IPS-18a (cell line): ENCODE measurements at regions not wholly inside any gene's neighbourhood (a gene's known extent, or its start where the extent isn't known, plus 50 kb on each side); places are given as distances from the start of the nearest gene placed in this dataset.
"Not testable (repeated sequence)": the region's sequence is repeated elsewhere in the genome, so short reads cannot be mapped to it uniquely, and the experiment has no call there.

Experiments used
- H3K27ac ChIP-seq: one replicate; pipeline ENCODE4 v1.5.1; 2013; ENCODE audit warnings: low read length
- H3K27me3 ChIP-seq: one replicate; pipeline ENCODE4 v1.6.1; 2013; ENCODE audit warnings: mild to moderate bottlenecking, low read length; ENCODE audit not compliant: control insufficient read depth, insufficient read depth
- H3K36me3 ChIP-seq: one replicate; pipeline ENCODE4 v1.6.1; 2013; ENCODE audit warnings: low read depth, low read length; ENCODE audit not compliant: control insufficient read depth
- H3K4me1 ChIP-seq: one replicate; pipeline ENCODE4 v1.6.1; 2013; ENCODE audit warnings: low read depth, low read length; ENCODE audit not compliant: control insufficient read depth
- H3K4me3 ChIP-seq: one replicate; pipeline ENCODE4 v1.5.1; 2013; ENCODE audit warnings: low read length
- H3K9ac ChIP-seq: one replicate; pipeline ENCODE4 v1.6.1; 2013; ENCODE audit warnings: mild to moderate bottlenecking, low read length, moderate library complexity
- H3K9me3 ChIP-seq: one replicate; pipeline ENCODE4 v1.6.1; 2013; ENCODE audit warnings: low read depth, low read length; ENCODE audit not compliant: control insufficient read depth

DNA sequence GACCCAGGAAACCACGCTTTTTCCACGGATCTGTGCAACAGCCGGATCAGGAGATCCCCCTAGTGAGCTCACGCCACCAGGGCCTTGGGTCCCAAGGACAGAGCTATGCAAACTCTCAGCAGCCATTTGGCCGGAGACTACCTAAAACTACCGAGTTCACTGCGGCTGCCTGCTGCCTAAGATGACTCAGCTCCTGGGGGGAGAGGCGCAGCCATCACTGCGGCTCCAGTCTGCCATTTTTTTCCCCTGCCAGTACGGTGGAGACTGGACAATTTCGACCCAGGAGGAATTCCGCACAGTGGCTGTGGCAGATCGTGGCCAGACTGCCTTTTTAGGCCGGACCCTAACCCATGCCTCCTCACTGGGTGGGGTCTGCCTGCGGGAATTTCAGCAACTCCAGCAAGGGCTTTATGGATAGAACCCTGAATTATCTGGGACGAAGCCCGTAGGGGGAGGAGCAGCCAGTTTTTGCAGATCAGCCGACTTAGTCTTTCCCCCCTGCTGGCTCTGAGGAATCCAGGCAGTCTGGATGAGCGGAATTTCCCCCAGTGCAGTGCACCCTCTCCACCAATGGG lies 424.9 kb upstream of the UBE2E3 start:
- Histone ChIP-seq H3K4me1 (no peaks in the 10 kb centered on the region), H3K4me3 (no peak overlapping the region), H3K9ac (no peak overlapping the region), H3K27me3 (no peaks in the 10 kb centered on the region), H3K36me3 (no peaks in the 10 kb centered on the region), H3K27ac (no peak overlapping the region), H3K9me3 (no peaks in the 10 kb centered on the region)

DNA sequence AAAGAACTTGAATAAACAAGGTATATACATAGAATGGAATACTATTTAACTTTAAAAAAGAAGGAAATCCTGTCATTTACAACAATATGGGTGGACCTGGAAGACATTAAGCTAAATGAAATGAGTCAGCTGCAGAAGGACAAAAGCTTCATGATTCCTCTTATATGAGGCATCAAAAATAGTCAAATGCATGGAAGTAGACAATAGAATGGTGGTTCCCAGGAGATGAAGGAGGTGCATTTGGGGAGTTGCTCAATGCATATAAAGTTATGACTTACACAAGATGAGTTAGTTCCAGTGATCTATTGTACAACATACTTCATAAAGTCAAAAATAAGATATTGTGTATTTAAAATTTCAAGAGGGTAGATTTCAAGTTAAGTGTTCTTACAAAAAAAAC lies 426.1 kb upstream of the UBE2E3 start:
- Histone ChIP-seq H3K4me1 (no peaks in the 10 kb centered on the region), H3K27me3 (no peaks in the 10 kb centered on the region), H3K9me3 (no peaks in the 10 kb centered on the region), H3K36me3 (no peaks in the 10 kb centered on the region), H3K27ac (no peak overlapping the region), H3K4me3 (no peak overlapping the region), H3K9ac (no peak overlapping the region)

DNA sequence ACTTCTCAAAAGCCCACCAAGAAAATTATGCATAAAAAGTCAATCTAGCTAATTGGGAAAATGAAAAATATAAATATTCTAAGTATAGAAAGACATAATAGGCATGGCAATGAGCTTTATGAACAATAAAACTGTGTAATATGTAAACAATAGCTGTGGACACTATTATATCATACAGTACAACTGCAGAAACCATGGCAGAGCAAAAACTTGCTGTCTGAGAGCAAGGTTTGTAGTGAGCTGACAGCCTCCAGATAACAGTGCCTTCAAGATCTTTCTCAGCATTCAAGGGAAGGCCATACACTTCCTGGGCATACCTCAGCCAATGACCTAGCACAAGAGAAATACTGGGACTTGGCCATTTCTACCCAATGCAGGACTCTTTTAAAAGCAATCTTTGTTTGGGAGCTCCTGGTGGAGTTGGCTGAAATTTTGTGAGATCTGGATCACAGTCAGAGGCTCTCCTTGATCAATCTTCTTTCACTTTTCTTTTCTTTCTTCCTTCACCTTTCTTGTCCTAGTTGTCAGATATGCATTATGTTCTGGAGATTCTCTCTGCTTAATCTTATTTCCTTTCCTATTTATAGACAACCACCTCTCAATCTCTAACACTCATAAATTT lies 427.2 kb upstream of the UBE2E3 start:
- H3K27ac ChIP-seq, result no peak overlapping the region
- H3K4me1 ChIP-seq, result no peaks in the 10 kb centered on the region
- no peak overlapping the region for H3K9ac ChIP-seq
- H3K27me3 ChIP-seq, result no peaks in the 10 kb centered on the region
- no peaks in the 10 kb centered on the region for H3K9me3 ChIP-seq
- no peaks in the 10 kb centered on the region for H3K36me3 ChIP-seq
- no peak overlapping the region for H3K4me3 ChIP-seq

DNA sequence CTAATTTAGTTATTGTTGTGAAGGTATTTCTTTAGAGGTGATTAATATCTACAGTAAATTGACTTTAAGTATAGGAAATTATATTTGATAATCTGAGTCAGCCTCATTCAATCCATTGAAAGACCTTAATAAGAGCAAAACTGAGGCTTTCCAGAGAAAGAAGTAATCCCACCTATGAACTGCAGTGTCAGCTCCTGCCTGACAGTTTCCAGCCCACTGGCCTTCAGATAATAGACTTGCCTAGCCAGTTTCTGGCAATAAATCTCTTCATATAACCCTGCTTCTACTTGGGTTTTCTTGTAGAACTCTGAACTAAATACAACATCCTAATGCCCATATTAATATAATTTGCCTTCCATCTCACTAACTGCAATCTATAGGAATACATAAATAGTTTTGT lies 437.9 kb upstream of the UBE2E3 start:
- no peaks in the 10 kb centered on the region for H3K4me1 ChIP-seq
- no peaks in the 10 kb centered on the region for H3K27me3 ChIP-seq
- H3K9me3 ChIP-seq, result no peaks in the 10 kb centered on the region
- no peaks in the 10 kb centered on the region for H3K36me3 ChIP-seq
- H3K27ac ChIP-seq, result no peak overlapping the region
- no peak overlapping the region for H3K9ac ChIP-seq
- no peak overlapping the region for H3K4me3 ChIP-seq

DNA sequence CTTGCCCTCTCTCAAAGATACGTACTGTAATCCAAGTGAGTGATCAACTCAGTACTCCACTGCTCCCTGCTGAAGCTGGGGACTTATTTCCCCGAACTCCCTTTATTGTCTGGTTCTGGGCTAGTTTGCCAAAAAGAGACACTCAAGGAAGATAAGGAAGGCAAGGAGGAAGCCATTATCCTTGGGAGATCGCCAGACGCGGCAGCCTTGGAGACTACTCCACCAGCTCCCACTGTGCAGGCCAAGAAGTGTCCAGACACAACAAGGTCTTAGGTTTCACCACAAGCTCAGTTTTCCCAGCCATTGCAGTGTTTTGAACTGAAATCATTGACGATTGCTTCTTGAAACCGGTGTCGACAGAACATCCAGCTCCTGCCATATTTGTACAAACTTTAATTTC lies 439.6 kb upstream of the UBE2E3 start:
- no peaks in the 10 kb centered on the region for H3K27me3 ChIP-seq
- no peaks in the 10 kb centered on the region for H3K36me3 ChIP-seq
- H3K27ac ChIP-seq, result no peak overlapping the region
- H3K4me1 ChIP-seq, result no peaks in the 10 kb centered on the region
- H3K9ac ChIP-seq, result no peak overlapping the region
- no peaks in the 10 kb centered on the region for H3K9me3 ChIP-seq
- no peak overlapping the region for H3K4me3 ChIP-seq

DNA sequence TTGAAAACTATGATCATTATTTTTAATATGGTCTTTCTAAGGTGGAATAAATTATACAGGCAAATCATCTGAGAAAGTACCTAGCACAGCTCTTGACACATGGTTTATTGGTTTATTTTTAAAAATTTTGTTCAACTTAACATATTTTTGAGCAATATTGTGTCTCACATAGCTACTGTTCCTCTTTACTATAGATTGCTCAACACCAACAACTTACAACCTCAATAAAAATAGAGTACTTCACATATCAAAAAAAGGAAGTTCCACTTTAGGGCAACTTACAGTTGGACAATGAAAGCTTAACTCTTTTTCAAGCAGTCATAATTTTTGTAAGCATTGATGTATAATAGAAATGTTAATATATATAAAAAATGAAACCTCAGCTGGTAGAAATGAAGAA lies 440.9 kb upstream of the UBE2E3 start:
- H3K4me3 ChIP-seq, result no peak overlapping the region
- no peaks in the 10 kb centered on the region for H3K27me3 ChIP-seq
- H3K9me3 ChIP-seq, result no peaks in the 10 kb centered on the region
- H3K9ac ChIP-seq, result no peak overlapping the region
- no peaks in the 10 kb centered on the region for H3K36me3 ChIP-seq
- no peak overlapping the region for H3K27ac ChIP-seq
- H3K4me1 ChIP-seq, result no peaks in the 10 kb centered on the region

DNA sequence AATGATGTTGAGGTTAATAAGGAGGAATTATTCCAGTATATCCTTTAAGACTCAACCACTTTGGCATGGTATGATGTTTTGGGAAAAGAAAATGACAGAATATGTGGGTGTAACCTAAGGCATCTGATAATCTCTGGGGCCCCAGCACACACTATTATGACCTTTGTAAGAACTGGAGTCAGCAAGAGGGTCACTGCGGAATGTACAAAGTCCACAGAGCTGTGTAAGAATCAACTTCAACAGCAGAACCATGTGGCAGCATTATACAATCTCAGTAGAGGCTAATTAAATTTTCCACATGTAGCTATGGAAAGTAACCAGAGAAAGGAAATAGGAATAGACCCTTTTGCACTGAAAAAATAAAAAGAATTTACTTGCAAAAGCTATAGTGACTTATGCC lies 445.1 kb upstream of the UBE2E3 start:
- H3K4me1 ChIP-seq, result no peaks in the 10 kb centered on the region
- no peaks in the 10 kb centered on the region for H3K36me3 ChIP-seq
- H3K27me3 ChIP-seq, result no peaks in the 10 kb centered on the region
- H3K9me3 ChIP-seq, result no peaks in the 10 kb centered on the region
- no peak overlapping the region for H3K4me3 ChIP-seq
- H3K9ac ChIP-seq, result no peak overlapping the region
- H3K27ac ChIP-seq, result no peak overlapping the region

- H3K4me1 ChIP-seq, H3K4me3 ChIP-seq, H3K27me3 ChIP-seq, H3K27ac ChIP-seq, H3K9me3 ChIP-seq, H3K9ac ChIP-seq, H3K36me3 ChIP-seq: not testable (repeated sequence)
Measured at GRCh38 chr2:180531787-180532186, 448.6 kb upstream of the UBE2E3 start.

- peaks cover 8% of the 10 kb centered on the region for H3K4me1 ChIP-seq
- no peak overlapping the region for H3K27ac ChIP-seq
- no peak overlapping the region for H3K4me3 ChIP-seq
Measured at GRCh38 chr2:180524499-180524898, 455.9 kb upstream of the UBE2E3 start.

DNA sequence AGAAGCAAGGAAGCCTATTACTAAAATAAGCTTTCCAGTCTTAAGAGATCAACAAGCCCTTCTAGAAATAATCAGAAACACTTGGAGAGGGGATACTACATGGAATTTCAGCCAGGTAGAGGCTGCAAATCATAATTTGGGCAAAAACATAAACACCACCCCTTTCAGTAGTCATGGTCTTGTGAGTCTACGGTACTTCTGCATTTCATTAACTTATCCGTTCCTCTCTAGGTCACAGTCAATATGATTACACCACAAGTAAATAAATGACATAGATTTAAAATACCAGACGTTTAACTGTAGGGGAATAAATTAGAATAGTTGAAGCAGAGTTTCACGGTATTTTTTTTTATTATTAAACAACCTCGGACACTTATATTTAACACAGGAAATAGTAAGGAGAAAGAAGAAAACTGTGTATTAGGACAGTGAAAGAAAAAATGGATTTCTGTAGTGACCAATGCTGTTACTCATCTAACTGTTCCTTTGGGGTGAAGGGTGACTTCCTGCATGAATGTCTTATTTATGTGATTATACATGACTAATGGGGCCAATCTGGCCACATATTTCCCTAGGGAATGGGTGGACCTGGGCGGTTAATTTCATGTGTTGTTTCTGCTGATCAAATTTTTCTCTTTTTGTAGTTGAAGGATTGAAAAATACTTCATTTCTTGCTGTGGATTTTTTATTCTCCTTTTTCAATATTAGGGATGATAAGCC lies 456.6 kb upstream of the UBE2E3 start:
- H3K4me3 ChIP-seq, result no peak overlapping the region
- no peaks in the 10 kb centered on the region for H3K9me3 ChIP-seq
- no peak overlapping the region for H3K27ac ChIP-seq

More at GRCh38 chr2:180524499-180524898, 455.9 kb upstream of the UBE2E3 start:
- Histone ChIP-seq H3K36me3 (no peaks in the 10 kb centered on the region), H3K27me3 (no peaks in the 10 kb centered on the region), H3K9ac (no peak overlapping the region), H3K9me3 (no peaks in the 10 kb centered on the region)

GRCh38 chr2:180520921-180521581 lies 459.4 kb upstream of the UBE2E3 start:
- Histone ChIP-seq H3K36me3 (no peaks in the 10 kb centered on the region), H3K27ac (no peak overlapping the region), H3K4me1 (peaks cover 8% of the 10 kb centered on the region), H3K4me3 (no peak overlapping the region), H3K9ac (no peak overlapping the region), H3K27me3 (no peaks in the 10 kb centered on the region), H3K9me3 (no peaks in the 10 kb centered on the region)

More for the DNA sequence above, 456.6 kb upstream of the UBE2E3 start:
- no peaks in the 10 kb centered on the region for H3K36me3 ChIP-seq
- no peaks in the 10 kb centered on the region for H3K27me3 ChIP-seq
- H3K4me1 ChIP-seq, result peaks cover 8% of the 10 kb centered on the region
- no peak overlapping the region for H3K9ac ChIP-seq
